GM23338 (cell line): ENCODE measurements at regions not wholly inside any gene's neighbourhood (a gene's known extent, or its start where the extent isn't known, plus 50 kb on each side); places are given as distances from the start of the nearest gene placed in this dataset.

Source experiments
- CREB1 ChIP-seq: fragments of 250-450 bp; sonication (Bioruptor Pico); IDR thresholded peaks from 2 replicates; pipeline ENCODE4 v1.5.0; 2020; ENCODE audit warnings: low read depth, mild to moderate bottlenecking, moderate library complexity
- EZH2phosphoT487 ChIP-seq: fragments of 200-600 bp; sonication (generic); IDR thresholded peaks from one replicate; pipeline ENCODE4 v1.8.1; 2018; ENCODE audit warnings: antibody characterized with exemption; ENCODE audit not compliant: unreplicated experiment
- TF ChIP-seq, protein P1 (sequence below), 2 experiments: fragments of 200-600 bp in 1 of 2; sonication (generic) in 1 of 2; conservative IDR thresholded peaks; 2 replicates each; pipeline versions ENCODE4 v1.5.1 to v1.6.1; 2016 to 2017; ENCODE audit warnings: antibody characterized with exemption in 2 of 2, low read depth in 2 of 2, mild to moderate bottlenecking in 2 of 2, moderate library complexity in 1 of 2
- TF ChIP-seq, protein P2 (sequence below): IDR thresholded peaks from one replicate; pipeline ENCODE4 v1.6.1; 2018; ENCODE audit warnings: antibody characterized with exemption; ENCODE audit not compliant: unreplicated experiment

- TF ChIP-seq, protein P1, sequence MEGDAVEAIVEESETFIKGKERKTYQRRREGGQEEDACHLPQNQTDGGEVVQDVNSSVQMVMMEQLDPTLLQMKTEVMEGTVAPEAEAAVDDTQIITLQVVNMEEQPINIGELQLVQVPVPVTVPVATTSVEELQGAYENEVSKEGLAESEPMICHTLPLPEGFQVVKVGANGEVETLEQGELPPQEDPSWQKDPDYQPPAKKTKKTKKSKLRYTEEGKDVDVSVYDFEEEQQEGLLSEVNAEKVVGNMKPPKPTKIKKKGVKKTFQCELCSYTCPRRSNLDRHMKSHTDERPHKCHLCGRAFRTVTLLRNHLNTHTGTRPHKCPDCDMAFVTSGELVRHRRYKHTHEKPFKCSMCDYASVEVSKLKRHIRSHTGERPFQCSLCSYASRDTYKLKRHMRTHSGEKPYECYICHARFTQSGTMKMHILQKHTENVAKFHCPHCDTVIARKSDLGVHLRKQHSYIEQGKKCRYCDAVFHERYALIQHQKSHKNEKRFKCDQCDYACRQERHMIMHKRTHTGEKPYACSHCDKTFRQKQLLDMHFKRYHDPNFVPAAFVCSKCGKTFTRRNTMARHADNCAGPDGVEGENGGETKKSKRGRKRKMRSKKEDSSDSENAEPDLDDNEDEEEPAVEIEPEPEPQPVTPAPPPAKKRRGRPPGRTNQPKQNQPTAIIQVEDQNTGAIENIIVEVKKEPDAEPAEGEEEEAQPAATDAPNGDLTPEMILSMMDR (conservative IDR thresholded peaks at IDR 0.05; ENCODE audit: low read depth in 2 of 2): no peak
- TF ChIP-seq EZH2phosphoT487 (no peak), CREB1 (CRISPR knock-in tag) (no peak)
- TF ChIP-seq, protein P2, sequence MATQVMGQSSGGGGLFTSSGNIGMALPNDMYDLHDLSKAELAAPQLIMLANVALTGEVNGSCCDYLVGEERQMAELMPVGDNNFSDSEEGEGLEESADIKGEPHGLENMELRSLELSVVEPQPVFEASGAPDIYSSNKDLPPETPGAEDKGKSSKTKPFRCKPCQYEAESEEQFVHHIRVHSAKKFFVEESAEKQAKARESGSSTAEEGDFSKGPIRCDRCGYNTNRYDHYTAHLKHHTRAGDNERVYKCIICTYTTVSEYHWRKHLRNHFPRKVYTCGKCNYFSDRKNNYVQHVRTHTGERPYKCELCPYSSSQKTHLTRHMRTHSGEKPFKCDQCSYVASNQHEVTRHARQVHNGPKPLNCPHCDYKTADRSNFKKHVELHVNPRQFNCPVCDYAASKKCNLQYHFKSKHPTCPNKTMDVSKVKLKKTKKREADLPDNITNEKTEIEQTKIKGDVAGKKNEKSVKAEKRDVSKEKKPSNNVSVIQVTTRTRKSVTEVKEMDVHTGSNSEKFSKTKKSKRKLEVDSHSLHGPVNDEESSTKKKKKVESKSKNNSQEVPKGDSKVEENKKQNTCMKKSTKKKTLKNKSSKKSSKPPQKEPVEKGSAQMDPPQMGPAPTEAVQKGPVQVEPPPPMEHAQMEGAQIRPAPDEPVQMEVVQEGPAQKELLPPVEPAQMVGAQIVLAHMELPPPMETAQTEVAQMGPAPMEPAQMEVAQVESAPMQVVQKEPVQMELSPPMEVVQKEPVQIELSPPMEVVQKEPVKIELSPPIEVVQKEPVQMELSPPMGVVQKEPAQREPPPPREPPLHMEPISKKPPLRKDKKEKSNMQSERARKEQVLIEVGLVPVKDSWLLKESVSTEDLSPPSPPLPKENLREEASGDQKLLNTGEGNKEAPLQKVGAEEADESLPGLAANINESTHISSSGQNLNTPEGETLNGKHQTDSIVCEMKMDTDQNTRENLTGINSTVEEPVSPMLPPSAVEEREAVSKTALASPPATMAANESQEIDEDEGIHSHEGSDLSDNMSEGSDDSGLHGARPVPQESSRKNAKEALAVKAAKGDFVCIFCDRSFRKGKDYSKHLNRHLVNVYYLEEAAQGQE: no peak
Observed at GRCh38 chr11:33530815-33531214, 169.8 kb downstream of the C11orf91 start.
